Cardiac fibroblast (primary cell): ENCODE measurements at regions not wholly inside any gene's neighbourhood (a gene's known extent, or its start where the extent isn't known, plus 50 kb on each side); places are given as distances from the start of the nearest gene placed in this dataset.

ENCODE experiments used
- DNase-seq, 2 donors: peaks; one replicate each; pipeline versions ENCODE4 v3.0.0 to v3.0.0-alpha.2; 2010; ENCODE audit warnings: low read depth in 2 of 2
- H3K4me3 ChIP-seq, 2 donors: replicated peaks in 1 of 2; 1 replicate in 1 of 2; 2 replicates in 1 of 2; pipeline ENCODE4 v1.5.1; 2011; ENCODE audit warnings: low read depth in 2 of 2, low read length in 2 of 2, mild to moderate bottlenecking in 2 of 2, moderate library complexity in 1 of 2
- CTCF ChIP-seq: IDR thresholded peaks from one replicate; pipeline ENCODE4 v1.5.1; 2011; ENCODE audit warnings: low read depth, mild to moderate bottlenecking, low read length, inconsistent platforms

- no peak overlapping the region for H3K4me3 ChIP-seq
- no peak for DNase-seq
- TF ChIP-seq CTCF, result no peak
These were observed 97.1 kb upstream of the CEP85L start for GRCh38 chr6:118748311-118749062.

- TF ChIP-seq CTCF, result no peak
- no peak for DNase-seq
- H3K4me3 ChIP-seq, result no peak overlapping the region
These were observed 95.4 kb upstream of the CEP85L start for GRCh38 chr6:118746825-118747174.

- DNase-seq, result no peak
- TF ChIP-seq CTCF, result no peak
- H3K4me3 ChIP-seq, result no peak overlapping the region
These were observed 94.9 kb upstream of the CEP85L start for GRCh38 chr6:118746145-118746824.

GRCh38 chr6:118745156-118745555, 93.8 kb upstream of the CEP85L start:
- DNase-seq, result no peak
- no peak for TF ChIP-seq CTCF
- H3K4me3 ChIP-seq, result no peak overlapping the region

- TF ChIP-seq CTCF, result no peak
- DNase-seq, result peak in 1 of 2 donors; percentile 48
- H3K4me3 ChIP-seq, result no peak overlapping the region
These were observed 93.0 kb upstream of the CEP85L start for GRCh38 chr6:118744261-118744941.

GRCh38 chr6:118743746-118744145, 92.4 kb upstream of the CEP85L start:
- no peak for TF ChIP-seq CTCF
- no peak overlapping the region for H3K4me3 ChIP-seq
- DNase-seq, result no peak
